HAP-1 (cell line): ENCODE measurements at regions not wholly inside any gene's neighbourhood (a gene's known extent, or its start where the extent isn't known, plus 50 kb on each side); places are given as distances from the start of the nearest gene placed in this dataset.

Source experiments
- DNase-seq, 2 experiments: peaks; one replicate each; pipeline ENCODE4 v3.0.0-alpha.2; 2016 to 2020; ENCODE audit warnings: low spot score in 2 of 2
- H3K27me3 ChIP-seq: fragments of 250-450 bp; sonication (Bioruptor Pico); 2 replicates; pipeline ENCODE4 v1.5.1; 2020; ENCODE audit warnings: low read depth, mild to moderate bottlenecking, moderate library complexity
- H3K36me3 ChIP-seq: fragments of 250-450 bp; sonication (Bioruptor Pico); replicated peaks from 2 replicates; pipeline ENCODE4 v1.5.1; 2020; ENCODE audit warnings: mild to moderate bottlenecking
- H3K4me1 ChIP-seq: fragments of 250-450 bp; sonication (Bioruptor Pico); 2 replicates; pipeline ENCODE4 v1.5.1; 2020; ENCODE audit warnings: mild to moderate bottlenecking
- H3K4me3 ChIP-seq: fragments of 250-450 bp; sonication (Bioruptor Pico); 2 replicates; pipeline ENCODE4 v1.5.1; 2020; ENCODE audit warnings: mild to moderate bottlenecking, moderate library complexity
- H3K9me3 ChIP-seq: fragments of 250-450 bp; sonication (Bioruptor Pico); 2 replicates; pipeline ENCODE4 v1.5.1; 2020; ENCODE audit warnings: mild to moderate bottlenecking, moderate library complexity
- in situ Hi-C: fragments of 300-500 bp; cut with MboI; formaldehyde crosslinking; loops from 3 replicates; pipeline ENCODE4 v1.14.3; 2020; ENCODE audit warnings: low sequenced_read_pairs, inconsistent platforms, mixed read lengths

- in situ Hi-C loops = no loop called here
- no peaks in the 10 kb centered on the region for H3K9me3 ChIP-seq
- no peaks in the 10 kb centered on the region for H3K27me3 ChIP-seq
- H3K36me3 ChIP-seq = no peaks in the 10 kb centered on the region
- H3K4me1 ChIP-seq = peaks cover 4% of the 10 kb centered on the region; the same call in 1 of the 2 replicates
- no peak overlapping the region for H3K4me3 ChIP-seq
- DNase-seq = no peak
Measured at GRCh38 chr4:89665662-89666061, 171.3 kb downstream of the SNCA start.

GRCh38 chr4:89664521-89664920 is 172.4 kb downstream of the SNCA start:
- DNase-seq = no peak
- in situ Hi-C loops = no loop called here
- H3K27me3 ChIP-seq = no peaks in the 10 kb centered on the region

DNA sequence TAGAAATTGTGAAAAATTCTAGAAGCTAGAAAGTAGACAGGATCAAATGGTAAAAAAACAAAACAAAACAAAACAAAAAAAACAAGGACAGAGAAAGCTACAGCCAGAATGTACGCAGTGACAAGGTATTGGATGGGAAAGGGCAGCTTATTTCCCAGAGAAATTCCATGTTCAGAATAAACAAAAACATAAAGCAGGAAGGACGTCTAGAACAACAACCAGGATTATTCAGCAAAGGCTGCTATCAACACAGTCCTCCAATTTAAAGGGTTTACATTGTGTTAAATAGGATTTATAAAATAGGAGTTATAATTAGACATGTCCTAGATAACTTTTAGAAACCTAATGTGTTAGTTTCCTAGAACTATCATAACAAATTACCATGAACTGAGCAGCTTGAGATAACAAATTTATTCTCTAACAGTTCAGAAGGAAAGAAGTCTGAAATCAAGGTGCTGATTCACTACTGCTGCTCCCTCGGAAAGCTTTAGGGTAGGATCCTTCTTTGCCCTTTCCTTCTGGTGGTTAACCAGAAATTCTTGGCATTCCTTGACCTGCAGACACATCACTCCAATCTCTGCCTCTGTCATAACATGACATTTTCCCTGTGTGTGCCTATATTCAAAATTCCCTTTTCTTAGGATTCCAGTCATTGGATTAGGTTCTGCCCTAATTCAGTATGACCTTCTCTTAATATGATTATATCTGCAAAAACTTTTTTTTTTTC is 175.6 kb downstream of the SNCA start:
- in situ Hi-C loops = no loop called here
- H3K36me3 ChIP-seq = no peaks in the 10 kb centered on the region
- no peak for DNase-seq
- peaks cover 4% of the 10 kb centered on the region; the same call in 1 of the 2 replicates for H3K4me1 ChIP-seq
- H3K27me3 ChIP-seq = no peaks in the 10 kb centered on the region
- H3K4me3 ChIP-seq = no peak overlapping the region
- no peaks in the 10 kb centered on the region for H3K9me3 ChIP-seq

More at GRCh38 chr4:89664521-89664920, 172.4 kb downstream of the SNCA start:
- Histone ChIP-seq H3K4me3 (no peak overlapping the region), H3K4me1 (peaks cover 4% of the 10 kb centered on the region; the same call in 1 of the 2 replicates), H3K9me3 (no peaks in the 10 kb centered on the region), H3K36me3 (no peaks in the 10 kb centered on the region)

GRCh38 chr4:89660444-89661172 is 176.4 kb downstream of the SNCA start:
- no peak for DNase-seq
- Histone ChIP-seq H3K4me3 (no peak overlapping the region), H3K27me3 (no peaks in the 10 kb centered on the region), H3K36me3 (no peaks in the 10 kb centered on the region), H3K4me1 (peaks cover 4% of the 10 kb centered on the region; the same call in 1 of the 2 replicates), H3K9me3 (no peaks in the 10 kb centered on the region)
- in situ Hi-C loops = no loop called here

DNA sequence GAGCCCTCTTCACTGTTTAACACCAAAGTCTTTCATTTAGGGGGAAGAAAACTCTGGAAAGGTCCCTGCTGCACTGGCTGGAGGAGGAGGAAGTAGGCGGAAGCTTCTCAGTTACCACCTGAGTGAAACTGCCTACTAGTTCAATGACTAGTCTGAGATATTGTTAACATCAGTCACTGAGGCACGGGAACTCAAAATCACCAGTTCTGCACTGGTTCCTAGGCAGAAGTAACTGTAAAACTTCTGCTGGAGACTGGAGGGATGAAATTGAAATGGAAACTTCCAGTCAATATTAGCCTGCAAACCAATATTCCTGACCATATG is 178.3 kb downstream of the SNCA start:
- Histone ChIP-seq H3K27me3 (no peaks in the 10 kb centered on the region), H3K9me3 (no peaks in the 10 kb centered on the region), H3K4me1 (peaks cover 4% of the 10 kb centered on the region; the same call in 1 of the 2 replicates), H3K36me3 (no peaks in the 10 kb centered on the region), H3K4me3 (no peak overlapping the region)
- no peak for DNase-seq
- in situ Hi-C loops = no loop called here

GRCh38 chr4:89657931-89658700 is 178.8 kb downstream of the SNCA start:
- H3K4me3 ChIP-seq = no peak overlapping the region
- H3K4me1 ChIP-seq = peaks cover 8% of the 10 kb centered on the region
- no peaks in the 10 kb centered on the region for H3K27me3 ChIP-seq
- no peaks in the 10 kb centered on the region for H3K36me3 ChIP-seq
- in situ Hi-C loops = no loop called here
- no peaks in the 10 kb centered on the region for H3K9me3 ChIP-seq
- DNase-seq = peak in 1 of 2 experiments; percentile 50

- H3K27me3 ChIP-seq = no peaks in the 10 kb centered on the region
- peaks cover 7% of the 10 kb centered on the region; the same call in 1 of the 2 replicates for H3K4me1 ChIP-seq
- DNase-seq = peak in 1 of 2 experiments; percentile 38
- H3K4me3 ChIP-seq = no peak overlapping the region
- in situ Hi-C loops = no loop called here
- H3K9me3 ChIP-seq = no peaks in the 10 kb centered on the region
- H3K36me3 ChIP-seq = no peaks in the 10 kb centered on the region
Measured at GRCh38 chr4:89653012-89653411, 183.9 kb downstream of the SNCA start.

DNA sequence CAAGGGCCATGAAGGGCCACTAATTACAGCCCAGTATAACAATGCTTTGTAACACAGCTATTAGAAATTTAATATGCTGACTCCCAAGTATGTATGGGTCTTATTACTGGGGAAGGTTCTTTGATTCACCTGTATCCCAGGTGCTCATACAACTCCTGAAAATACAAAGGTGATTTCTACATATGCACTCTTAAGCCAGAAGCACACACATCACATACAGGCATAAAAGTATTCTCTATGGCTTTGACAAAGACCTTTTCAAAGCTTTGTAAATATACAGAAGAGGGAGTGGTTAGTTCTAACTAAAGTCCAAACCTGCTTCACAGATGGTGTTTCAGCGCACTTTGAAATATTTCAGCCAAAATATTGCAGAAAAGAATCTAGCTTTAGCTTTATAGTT is 191.5 kb downstream of the SNCA start:
- Histone ChIP-seq H3K4me3 (no peak overlapping the region), H3K36me3 (no peaks in the 10 kb centered on the region), H3K4me1 (no peaks in the 10 kb centered on the region), H3K27me3 (no peaks in the 10 kb centered on the region), H3K9me3 (no peaks in the 10 kb centered on the region)
- in situ Hi-C loops = no loop called here
- DNase-seq = no peak

- DNase-seq = no peak
- Histone ChIP-seq H3K27me3 (no peaks in the 10 kb centered on the region), H3K36me3 (no peaks in the 10 kb centered on the region), H3K4me1 (no peaks in the 10 kb centered on the region), H3K9me3 (no peaks in the 10 kb centered on the region), H3K4me3 (no peak overlapping the region)
- in situ Hi-C loops = no loop called here
Measured at GRCh38 chr4:89641367-89641687, 195.6 kb downstream of the SNCA start.

GRCh38 chr4:89640620-89641366 is 196.2 kb downstream of the SNCA start:
- no peaks in the 10 kb centered on the region for H3K4me1 ChIP-seq
- H3K36me3 ChIP-seq = no peaks in the 10 kb centered on the region
- no peak overlapping the region for H3K4me3 ChIP-seq
- in situ Hi-C loops = no loop called here
- peak; percentile 58 to 68 for DNase-seq
- H3K9me3 ChIP-seq = no peaks in the 10 kb centered on the region
- H3K27me3 ChIP-seq = no peaks in the 10 kb centered on the region

- Histone ChIP-seq H3K4me1 (no peaks in the 10 kb centered on the region), H3K9me3 (no peaks in the 10 kb centered on the region), H3K36me3 (no peaks in the 10 kb centered on the region), H3K27me3 (no peaks in the 10 kb centered on the region), H3K4me3 (no peak overlapping the region)
- no peak for DNase-seq
- in situ Hi-C loops = no loop called here
Measured at GRCh38 chr4:89639395-89639794, 197.6 kb downstream of the SNCA start.

DNA sequence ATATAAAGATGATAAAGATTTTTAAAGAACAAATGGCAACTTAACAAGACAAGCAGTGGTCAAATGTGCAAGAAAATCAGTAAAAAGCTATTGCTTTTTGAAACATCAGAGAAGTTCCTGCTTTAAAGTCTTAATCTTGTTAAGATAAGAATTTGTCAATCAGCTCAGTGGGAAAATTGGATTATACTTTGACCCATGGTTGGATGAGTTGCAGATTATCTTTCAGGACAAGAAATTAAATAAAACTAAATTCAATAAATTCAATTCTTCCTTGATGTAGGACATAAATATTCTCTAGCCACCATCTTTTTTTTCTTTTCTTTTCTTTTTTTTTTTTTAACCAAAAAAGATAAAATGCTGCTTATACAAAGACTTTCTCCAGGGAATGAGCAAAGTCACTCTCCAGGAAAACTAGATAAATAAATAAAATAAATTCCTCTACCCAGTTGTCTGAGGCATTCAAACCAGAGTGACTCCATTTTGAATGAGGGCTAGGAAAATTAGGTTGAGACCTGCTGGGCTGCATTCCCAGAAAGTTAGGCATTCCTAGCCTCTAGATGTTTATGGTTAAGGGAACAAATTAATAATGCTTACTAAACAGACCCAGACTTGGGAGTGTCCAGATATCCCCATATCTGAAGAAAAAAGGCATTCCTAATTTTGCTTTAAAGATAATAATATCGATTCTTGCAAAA is 211.2 kb downstream of the SNCA start:
- H3K27me3 ChIP-seq = no peaks in the 10 kb centered on the region
- no peak for DNase-seq
- H3K9me3 ChIP-seq = no peaks in the 10 kb centered on the region
- H3K36me3 ChIP-seq = no peaks in the 10 kb centered on the region
- H3K4me1 ChIP-seq = no peaks in the 10 kb centered on the region
- in situ Hi-C loops = no loop called here
- no peak overlapping the region for H3K4me3 ChIP-seq
